Activated T-helper 9 cell treated with anti-CD3 and anti-CD28 coated beads, Interleukin-2, amount 50 U/mL, for 16 hours (primary cell): ENCODE measurements at regions not wholly inside any gene's neighbourhood (a gene's known extent, or its start where the extent isn't known, plus 50 kb on each side); places are given as distances from the start of the nearest gene placed in this dataset.
"Not testable (repeated sequence)": the region's sequence is repeated elsewhere in the genome, so short reads cannot be mapped to it uniquely, and the experiment has no call there.

Source experiments
- DNase-seq: peaks from one replicate; pipeline ENCODE4 v3.0.0-alpha.2; 2020; ENCODE audit warnings: low read depth

GRCh38 chr10:81264991-81265390 lies 610.0 kb upstream of the NRG3 start:
- not testable (repeated sequence) for DNase-seq

GRCh38 chr10:81270051-81270450 lies 604.9 kb upstream of the NRG3 start:
- DNase-seq = no peak

- no peak for DNase-seq
Measured at GRCh38 chr10:81280497-81281479, 594.2 kb upstream of the NRG3 start.

- DNase-seq = no peak
Measured at GRCh38 chr10:81288544-81288943, 586.5 kb upstream of the NRG3 start.

- no peak for DNase-seq
Measured at GRCh38 chr10:81297292-81297691, 577.7 kb upstream of the NRG3 start.

- no peak for DNase-seq
Measured at GRCh38 chr10:81303656-81304055, 571.3 kb upstream of the NRG3 start.

- DNase-seq = no peak
Measured at GRCh38 chr10:81306971-81307782, 567.8 kb upstream of the NRG3 start.

- DNase-seq = no peak
Measured at GRCh38 chr10:81309041-81309552, 565.9 kb upstream of the NRG3 start.

GRCh38 chr10:81314471-81314870 lies 560.5 kb upstream of the NRG3 start:
- DNase-seq = no peak

- DNase-seq = no peak
Measured at GRCh38 chr10:81315026-81315425, 560.0 kb upstream of the NRG3 start.

- DNase-seq = no peak
Measured at GRCh38 chr10:81348003-81348402, 527.0 kb upstream of the NRG3 start.

- DNase-seq = no peak
Measured at GRCh38 chr10:81367132-81367531, 507.9 kb upstream of the NRG3 start.

- no peak for DNase-seq
Measured at GRCh38 chr10:81386817-81387216, 488.2 kb upstream of the NRG3 start.

GRCh38 chr10:81403451-81403850 lies 471.5 kb upstream of the NRG3 start:
- no peak for DNase-seq

- DNase-seq = no peak
Measured at GRCh38 chr10:81405399-81405798, 469.6 kb upstream of the NRG3 start.

- DNase-seq = no peak
Measured at GRCh38 chr10:81414038-81414437, 461.0 kb upstream of the NRG3 start.

- DNase-seq = no peak
Measured at GRCh38 chr10:81426722-81427121, 448.3 kb upstream of the NRG3 start.

GRCh38 chr10:81428456-81429134 lies 446.4 kb upstream of the NRG3 start:
- DNase-seq = no peak

- DNase-seq = no peak
Measured at GRCh38 chr10:81439445-81439844, 435.5 kb upstream of the NRG3 start.

- not testable (repeated sequence) for DNase-seq
Measured at GRCh38 chr10:81441624-81442023, 433.4 kb upstream of the NRG3 start.

- no peak for DNase-seq
Measured at GRCh38 chr10:81444242-81444929, 430.6 kb upstream of the NRG3 start.

GRCh38 chr10:81450651-81451050 lies 424.3 kb upstream of the NRG3 start:
- DNase-seq = no peak
